Kidney (tissue), 13 donors: ENCODE measurements at regions not wholly inside any gene's neighbourhood (a gene's known extent, or its start where the extent isn't known, plus 50 kb on each side); places are given as distances from the start of the nearest gene placed in this dataset.

ENCODE experiments used
- DNase-seq, 5 donors: peaks; one replicate each; pipeline ENCODE4 v3.0.0-alpha.2; 2013 to 2020
- FAIRE-seq: peaks from 2 replicates; lab custom pipeline; 2012; peaks lifted over from hg19 to GRCh38; lab: Jason Lieb, UNC
- H3K27ac ChIP-seq, 2 donors: one replicate each; pipeline ENCODE4 v1.7.0; 2013; ENCODE audit warnings: low read depth in 2 of 2, low read length in 2 of 2, inconsistent platforms in 1 of 2
- H3K27me3 ChIP-seq: one replicate; pipeline ENCODE4 v1.7.1; 2013; ENCODE audit warnings: low read length, inconsistent platforms; ENCODE audit not compliant: control insufficient read depth, insufficient read depth
- H3K36me3 ChIP-seq, 3 donors: one replicate each; pipeline versions ENCODE4 v1.7.0 to v1.7.1; 2013; ENCODE audit warnings: low read length in 3 of 3, control low read depth in 1 of 3, inconsistent platforms in 1 of 3; ENCODE audit not compliant: insufficient read depth in 3 of 3, control insufficient read depth in 2 of 3
- H3K4me1 ChIP-seq, 3 donors: one replicate each; pipeline versions ENCODE4 v1.7.0 to v1.7.1; 2013; ENCODE audit warnings: low read length in 3 of 3, inconsistent platforms in 1 of 3, low read depth in 1 of 3; ENCODE audit not compliant: control insufficient read depth in 2 of 3, insufficient read depth in 2 of 3
- H3K4me3 ChIP-seq, 3 donors: one replicate each; pipeline versions ENCODE4 v1.7.0 to v1.8.1; 2013; ENCODE audit warnings: low read length in 3 of 3, control low read depth in 1 of 3, inconsistent platforms in 1 of 3
- H3K9ac ChIP-seq, 3 donors: one replicate each; pipeline versions ENCODE4 v1.7.0 to v1.7.1; 2013; ENCODE audit warnings: low read length in 3 of 3, control low read depth in 1 of 3, inconsistent platforms in 1 of 3
- H3K9me3 ChIP-seq, 3 donors: one replicate each; pipeline versions ENCODE4 v1.7.0 to v1.7.1; 2013; ENCODE audit warnings: low read length in 3 of 3, control low read depth in 1 of 3, inconsistent platforms in 1 of 3; ENCODE audit not compliant: control insufficient read depth in 2 of 3, insufficient read depth in 1 of 3
- CTCF ChIP-seq: IDR thresholded peaks from 3 replicates; pipeline ENCODE4 v1.5.1; 2012; ENCODE audit warnings: mild to moderate bottlenecking, moderate library complexity, borderline replicate concordance; ENCODE audit not compliant: insufficient read depth; ENCODE audit errors: extremely low read depth
- intact Hi-C: fragments of 100-400 bp; cut with DNase I; formaldehyde crosslinking; loops from one replicate; pipeline ENCODE4 v1.11.1; 2022
- donor health status: control.
- donor health status: control.
- donor health status: control.
- donor health status: control.
- donor health status: control.
- donor health status: DM: yes; HTN: yes; CAD: no.
- donor health status: Normal renal cell carcinoma (clear cell type).

GRCh38 chr5:38718771-38719391 is 126.9 kb upstream of the OSMR start:
- Histone ChIP-seq H3K27ac (no peak overlapping the region), H3K9ac (no peak overlapping the region)
- DNase-seq: no peak

GRCh38 chr5:38719403-38719802 is 126.4 kb upstream of the OSMR start:
- no peak for DNase-seq
- TF ChIP-seq CTCF: no peak
- no peaks in the 10 kb centered on the region for H3K27me3 ChIP-seq
- no peaks in the 10 kb centered on the region for H3K36me3 ChIP-seq
- no peaks in the 10 kb centered on the region for H3K9me3 ChIP-seq
- no peaks in the 10 kb centered on the region for H3K4me1 ChIP-seq
- intact Hi-C loops: no loop called here
- no peak overlapping the region for H3K4me3 ChIP-seq
- H3K27ac ChIP-seq: no peak overlapping the region
- no peak overlapping the region for H3K9ac ChIP-seq
- no peak for FAIRE-seq

More at GRCh38 chr5:38718771-38719391, 126.9 kb upstream of the OSMR start:
- Histone ChIP-seq H3K4me3 (no peak overlapping the region), H3K4me1 (no peaks in the 10 kb centered on the region), H3K9me3 (no peaks in the 10 kb centered on the region), H3K27me3 (no peaks in the 10 kb centered on the region), H3K36me3 (no peaks in the 10 kb centered on the region)
- no peak for TF ChIP-seq CTCF
- no peak for FAIRE-seq
- intact Hi-C loops: no loop called here

- no peak overlapping the region for H3K4me3 ChIP-seq
- H3K27me3 ChIP-seq: no peaks in the 10 kb centered on the region
- TF ChIP-seq CTCF: no peak
- DNase-seq (no peak), FAIRE-seq (no peak)
- H3K27ac ChIP-seq: no peak overlapping the region
- H3K4me1 ChIP-seq: no peaks in the 10 kb centered on the region
- no peaks in the 10 kb centered on the region for H3K36me3 ChIP-seq
- H3K9me3 ChIP-seq: no peaks in the 10 kb centered on the region
- H3K9ac ChIP-seq: no peak overlapping the region
- intact Hi-C loops: no loop called here
Measured at GRCh38 chr5:38719916-38720315, 125.9 kb upstream of the OSMR start.
